ENCODE measurements at regions not wholly inside any gene's neighbourhood (a gene's known extent, or its start where the extent isn't known, plus 50 kb on each side); places are given as distances from the start of the nearest gene placed in this dataset.
A peak's percentile ranks its signal among the peaks of the same experiment; 100 is the strongest.
"Not testable (repeated sequence)": the region's sequence is repeated elsewhere in the genome, so short reads cannot be mapped to it uniquely, and the experiment has no call there.

GRCh38 chr14:76695263-76695920 is 65.9 kb upstream of the VASH1 start:
- peak in 1 of 42 donors; percentile 29 for DNase-seq
- intact Hi-C loops (cut with DNase I): no loop called here

- intact Hi-C loops (cut with DNase I): no loop called here
- DNase-seq: peak in 1 of 42 donors; percentile 12
Measured at GRCh38 chr14:76696361-76696760, 64.9 kb upstream of the VASH1 start.

GRCh38 chr14:76696791-76697190 is 64.5 kb upstream of the VASH1 start:
- no peak for DNase-seq

GRCh38 chr14:76697246-76697905 is 63.9 kb upstream of the VASH1 start:
- DNase-seq: peak in 1 of 42 donors; percentile 29
- intact Hi-C loops (cut with DNase I): no loop called here

More at GRCh38 chr14:76696791-76697190, 64.5 kb upstream of the VASH1 start:
- intact Hi-C loops (cut with DNase I): no loop called here

- DNase-seq: peak in 1 of 42 donors; percentile 29
- intact Hi-C loops (cut with DNase I): no loop called here
Measured at GRCh38 chr14:76698191-76698590, 63.1 kb upstream of the VASH1 start.

- intact Hi-C loops (cut with DNase I): no loop called here
- peak in 1 of 42 donors; percentile 31 for DNase-seq
Measured at GRCh38 chr14:76698631-76699030, 62.6 kb upstream of the VASH1 start.

GRCh38 chr14:76699209-76699938 is 61.9 kb upstream of the VASH1 start:
- intact Hi-C loops (cut with DNase I): no loop called here
- no peak for DNase-seq

- intact Hi-C loops (cut with DNase I): no loop called here
- DNase-seq: peak in 2 of 42 donors; percentile 33 to 47
Measured at GRCh38 chr14:76699939-76700590, 61.2 kb upstream of the VASH1 start.

GRCh38 chr14:76701436-76701835 is 59.8 kb upstream of the VASH1 start:
- intact Hi-C loops (cut with DNase I): no loop called here
- peak in 1 of 42 donors; percentile 17 for DNase-seq

GRCh38 chr14:76701981-76702380 is 59.3 kb upstream of the VASH1 start:
- intact Hi-C loops (cut with DNase I): no loop called here
- peak in 1 of 42 donors; percentile 20 for DNase-seq

- intact Hi-C loops (cut with DNase I): no loop called here
- peak in 1 of 42 donors; percentile 18 for DNase-seq
Measured at GRCh38 chr14:76705214-76705613, 56.1 kb upstream of the VASH1 start.

- intact Hi-C loops (cut with DNase I): not testable (repeated sequence)
Measured at GRCh38 chr14:76706207-76706606, 55.1 kb upstream of the VASH1 start.

GRCh38 chr14:76706811-76707210 is 54.5 kb upstream of the VASH1 start:
- DNase-seq: peak in 1 of 42 donors; percentile 26
- intact Hi-C loops (cut with DNase I): no loop called here

More at GRCh38 chr14:76706207-76706606, 55.1 kb upstream of the VASH1 start:
- peak in 1 of 42 donors; percentile 10 for DNase-seq

- intact Hi-C loops (cut with DNase I): no loop called here
- peak in 1 of 42 donors; percentile 7 for DNase-seq
Measured at GRCh38 chr14:76708028-76708427, 53.2 kb upstream of the VASH1 start.

GRCh38 chr14:76708771-76709170 is 52.5 kb upstream of the VASH1 start:
- intact Hi-C loops (cut with DNase I): no loop called here
- peak in 1 of 42 donors; percentile 31 for DNase-seq

- intact Hi-C loops (cut with DNase I): loop anchor here (1.0 kb wide), 1 partner anchor 74 kb away; no protein-coding TSS in a partner anchor
- DNase-seq: peak in 21 of 42 donors; percentile 23 to 82 (median 49)
Measured at GRCh38 chr14:76710056-76711010, 50.9 kb upstream of the VASH1 start.
